ENCODE measurements at regions not wholly inside any gene's neighbourhood (a gene's known extent, or its start where the extent isn't known, plus 50 kb on each side); places are given as distances from the start of the nearest gene placed in this dataset.
A peak's percentile ranks its signal among the peaks of the same experiment; 100 is the strongest.

DNA sequence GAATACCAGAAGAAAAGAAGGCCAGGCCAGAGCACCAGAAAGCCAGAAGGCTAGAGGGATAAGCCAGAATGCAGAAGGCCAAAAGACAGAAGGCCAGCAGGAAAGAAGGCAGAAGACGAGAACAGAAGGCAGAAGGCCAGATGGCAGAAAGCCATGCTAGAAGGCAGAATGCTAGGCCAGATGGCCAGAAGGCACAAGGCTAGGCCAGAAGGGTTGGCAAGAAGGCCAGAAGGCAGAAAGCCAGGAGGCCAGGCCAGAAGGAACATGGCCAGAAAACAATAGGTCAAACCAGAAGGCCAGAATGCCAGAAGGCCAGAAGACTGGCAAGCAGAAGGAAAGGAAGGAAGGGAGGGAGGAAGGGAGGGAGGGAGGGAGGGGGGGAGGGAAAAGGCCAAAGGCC is 188.8 kb downstream of the TUBA3C start:
- no peak for TF ChIP-seq POLR2A (IDR thresholded peaks at IDR 0.05)
- TF ChIP-seq POLR2AphosphoS5 (IDR thresholded peaks at IDR 0.05), result peak in 1 of 3 donors; percentile 23
- peak in 1 of 2 donors; percentile 77 for DNase-seq
- WGBS, 5 donors, result 27 to 83% (median 45%) methylated on average over 1 of the region's 1 CpG

DNA sequence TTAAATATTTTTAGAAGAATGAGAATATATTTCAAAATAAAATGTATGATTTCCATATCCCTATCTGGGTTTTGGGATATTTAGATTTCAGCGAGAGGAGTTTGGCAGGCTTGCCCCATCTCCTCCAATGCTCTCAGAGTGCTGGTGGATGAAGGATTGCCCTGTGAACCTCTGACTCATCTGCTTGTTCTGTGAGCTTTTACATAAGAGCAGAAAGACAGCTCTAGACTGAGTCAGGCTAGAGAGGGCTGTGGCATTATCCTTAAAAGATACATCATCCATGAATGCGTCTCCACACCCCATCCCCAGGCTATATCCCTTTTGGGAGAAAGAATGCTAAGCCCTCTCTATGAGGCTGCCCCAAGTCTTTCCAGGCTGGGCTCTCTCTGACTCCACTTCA is 190.6 kb downstream of the TUBA3C start:
- no peaks in the 10 kb centered on the region for H3K36me3 ChIP-seq
- no peak overlapping the region for H3K27ac ChIP-seq
- intact Hi-C loops (cut with DNase I; ENCODE audit: low total_unique reads), result no loop called here
- peaks cover 0 to 41% (median 12%) of the 10 kb centered on the region in 4 donors for H3K9me3 ChIP-seq
- TF ChIP-seq POLR2A (IDR thresholded peaks at IDR 0.05) (no peak), EP300 (IDR thresholded peaks at IDR 0.05) (no peak), POLR2AphosphoS5 (IDR thresholded peaks at IDR 0.05) (no peak)
- TF ChIP-seq, protein P1, sequence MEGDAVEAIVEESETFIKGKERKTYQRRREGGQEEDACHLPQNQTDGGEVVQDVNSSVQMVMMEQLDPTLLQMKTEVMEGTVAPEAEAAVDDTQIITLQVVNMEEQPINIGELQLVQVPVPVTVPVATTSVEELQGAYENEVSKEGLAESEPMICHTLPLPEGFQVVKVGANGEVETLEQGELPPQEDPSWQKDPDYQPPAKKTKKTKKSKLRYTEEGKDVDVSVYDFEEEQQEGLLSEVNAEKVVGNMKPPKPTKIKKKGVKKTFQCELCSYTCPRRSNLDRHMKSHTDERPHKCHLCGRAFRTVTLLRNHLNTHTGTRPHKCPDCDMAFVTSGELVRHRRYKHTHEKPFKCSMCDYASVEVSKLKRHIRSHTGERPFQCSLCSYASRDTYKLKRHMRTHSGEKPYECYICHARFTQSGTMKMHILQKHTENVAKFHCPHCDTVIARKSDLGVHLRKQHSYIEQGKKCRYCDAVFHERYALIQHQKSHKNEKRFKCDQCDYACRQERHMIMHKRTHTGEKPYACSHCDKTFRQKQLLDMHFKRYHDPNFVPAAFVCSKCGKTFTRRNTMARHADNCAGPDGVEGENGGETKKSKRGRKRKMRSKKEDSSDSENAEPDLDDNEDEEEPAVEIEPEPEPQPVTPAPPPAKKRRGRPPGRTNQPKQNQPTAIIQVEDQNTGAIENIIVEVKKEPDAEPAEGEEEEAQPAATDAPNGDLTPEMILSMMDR (IDR thresholded peaks at IDR 0.05), result no peak
- DNase-seq, result no peak
- WGBS, 5 donors, result 82 to 92% (median 91%) methylated on average over 2 of the region's 2 CpGs
- no peak overlapping the region for H3K4me3 ChIP-seq
- H3K27me3 ChIP-seq, result no peaks in the 10 kb centered on the region
- peaks cover 0 to 19% (median 5%) of the 10 kb centered on the region in 4 donors for H3K4me1 ChIP-seq

More for the DNA sequence above, 188.8 kb downstream of the TUBA3C start:
- Histone ChIP-seq H3K36me3 (no peaks in the 10 kb centered on the region), H3K27me3 (no peaks in the 10 kb centered on the region), H3K27ac (no peak overlapping the region), H3K4me1 (peaks cover 0 to 22% (median 5%) of the 10 kb centered on the region in 4 donors), H3K4me3 (no peak overlapping the region), H3K9me3 (peaks cover 0 to 50% (median 12%) of the 10 kb centered on the region in 4 donors)
- intact Hi-C loops (cut with DNase I; ENCODE audit: low total_unique reads), result no loop called here

DNA sequence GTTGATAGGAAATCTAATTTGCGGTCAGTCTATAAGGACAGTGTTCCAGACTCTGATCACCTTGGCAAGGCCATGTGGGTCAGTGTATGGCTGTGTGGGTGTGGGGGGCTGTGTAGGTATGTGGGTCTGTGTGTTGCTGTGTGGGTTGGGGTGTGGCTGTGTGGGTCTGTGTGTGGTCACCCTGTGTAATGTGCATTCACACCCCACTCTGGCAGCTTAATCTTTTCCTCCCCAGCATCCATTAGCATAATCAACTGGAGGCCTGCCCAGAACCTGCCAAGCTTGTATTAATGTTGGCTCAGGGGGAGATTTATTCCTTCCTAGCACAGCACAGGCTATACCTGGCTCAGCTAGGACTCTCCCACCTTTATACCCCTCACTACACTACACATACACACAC is 203.2 kb downstream of the TUBA3C start:
- Histone ChIP-seq H3K4me3 (no peak overlapping the region), H3K27me3 (no peaks in the 10 kb centered on the region), H3K27ac (no peak overlapping the region), H3K9me3 (peaks cover 0 to 10% (median 2%) of the 10 kb centered on the region in 4 donors), H3K4me1 (no peaks in the 10 kb centered on the region), H3K36me3 (no peaks in the 10 kb centered on the region)
- 88 to 100% (median 97%) methylated on average over 1 of the region's 1 CpG for WGBS, 5 donors
- DNase-seq, result no peak
- intact Hi-C loops (cut with DNase I; ENCODE audit: low total_unique reads), result no loop called here
- no peak for TF ChIP-seq POLR2AphosphoS5 (IDR thresholded peaks at IDR 0.05)
- TF ChIP-seq POLR2A (IDR thresholded peaks at IDR 0.05), result no peak
- no peak for TF ChIP-seq EP300 (IDR thresholded peaks at IDR 0.05)

DNA sequence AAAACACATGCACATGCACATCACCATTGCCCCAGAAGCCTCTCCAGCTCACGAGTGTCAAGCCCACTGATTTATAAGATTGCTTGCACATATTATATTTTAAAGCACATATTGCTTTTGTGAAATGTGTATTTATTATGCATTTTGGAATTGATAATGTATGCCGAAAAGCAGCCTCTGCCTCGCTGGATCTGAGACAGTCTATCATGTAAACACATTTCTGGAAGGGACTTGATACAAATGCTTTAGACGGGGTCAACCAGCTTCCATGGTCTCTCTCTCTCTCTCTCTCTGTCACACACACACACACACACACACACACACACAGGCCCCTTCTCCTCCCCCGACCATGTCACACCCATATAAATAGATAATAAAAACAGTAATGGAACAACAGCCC is 203.8 kb downstream of the TUBA3C start:
- H3K4me3 ChIP-seq, result no peak overlapping the region
- no peaks in the 10 kb centered on the region for H3K36me3 ChIP-seq
- 69 to 71% (median 70%) methylated on average over 5 of the region's 5 CpGs for WGBS, 5 donors
- no peak for DNase-seq
- no peaks in the 10 kb centered on the region for H3K27me3 ChIP-seq
- H3K9me3 ChIP-seq, result peaks cover 0 to 4% (median 0%) of the 10 kb centered on the region in 4 donors
- no peak overlapping the region for H3K27ac ChIP-seq
- H3K4me1 ChIP-seq, result no peaks in the 10 kb centered on the region
- intact Hi-C loops (cut with DNase I; ENCODE audit: low total_unique reads), result no loop called here
- TF ChIP-seq EP300 (IDR thresholded peaks at IDR 0.05) (no peak), POLR2A (IDR thresholded peaks at IDR 0.05) (no peak), POLR2AphosphoS5 (IDR thresholded peaks at IDR 0.05) (no peak)
- TF ChIP-seq, protein P1 (IDR thresholded peaks at IDR 0.05), result no peak

DNA sequence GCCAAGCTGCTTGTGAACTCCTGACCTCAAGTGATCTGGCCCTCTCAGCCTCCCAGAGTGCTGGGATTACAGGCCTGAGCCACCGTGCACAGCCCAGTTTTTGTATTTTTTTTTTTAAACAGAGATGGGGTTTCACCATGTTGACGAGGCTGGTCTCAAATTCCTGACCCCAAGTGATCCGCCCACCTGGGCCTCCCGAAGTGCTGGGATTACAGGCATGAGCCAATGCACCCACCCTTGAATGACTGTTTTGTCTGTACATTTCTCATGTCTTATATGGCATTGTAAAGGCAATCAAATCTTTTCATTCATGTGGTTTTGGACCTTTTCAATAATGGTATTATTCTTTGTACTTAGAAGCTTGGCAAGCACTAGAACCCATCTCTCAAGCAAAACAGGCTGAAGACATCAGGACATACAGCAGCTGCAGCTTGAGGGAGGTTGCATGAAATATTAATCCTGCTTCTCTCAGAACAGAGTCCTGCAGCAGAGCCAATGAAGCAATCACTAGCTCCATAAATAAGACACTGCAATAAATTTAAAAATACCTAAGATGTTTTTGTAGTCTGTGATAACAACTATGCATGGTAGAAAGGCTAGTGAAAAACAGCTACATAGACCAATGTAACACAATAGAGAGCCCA is 209.9 kb downstream of the TUBA3C start:
- TF ChIP-seq POLR2A (IDR thresholded peaks at IDR 0.05) (no peak), POLR2AphosphoS5 (IDR thresholded peaks at IDR 0.05) (no peak), EP300 (IDR thresholded peaks at IDR 0.05) (no peak)
- TF ChIP-seq, protein P1 (IDR thresholded peaks at IDR 0.05), result no peak
- intact Hi-C loops (cut with DNase I; ENCODE audit: low total_unique reads), result no loop called here
- Histone ChIP-seq H3K27ac (no peak overlapping the region), H3K4me3 (no peak overlapping the region), H3K9me3 (peaks cover 0 to 4% (median 2%) of the 10 kb centered on the region in 4 donors), H3K27me3 (no peaks in the 10 kb centered on the region), H3K36me3 (no peaks in the 10 kb centered on the region), H3K4me1 (no peaks in the 10 kb centered on the region)
- no peak for DNase-seq
- 67 to 73% (median 70%) methylated on average over 4 of the region's 4 CpGs for WGBS, 5 donors
